ENCODE measurements at regions not wholly inside any gene's neighbourhood (a gene's known extent, or its start where the extent isn't known, plus 50 kb on each side); places are given as distances from the start of the nearest gene placed in this dataset.

DNA sequence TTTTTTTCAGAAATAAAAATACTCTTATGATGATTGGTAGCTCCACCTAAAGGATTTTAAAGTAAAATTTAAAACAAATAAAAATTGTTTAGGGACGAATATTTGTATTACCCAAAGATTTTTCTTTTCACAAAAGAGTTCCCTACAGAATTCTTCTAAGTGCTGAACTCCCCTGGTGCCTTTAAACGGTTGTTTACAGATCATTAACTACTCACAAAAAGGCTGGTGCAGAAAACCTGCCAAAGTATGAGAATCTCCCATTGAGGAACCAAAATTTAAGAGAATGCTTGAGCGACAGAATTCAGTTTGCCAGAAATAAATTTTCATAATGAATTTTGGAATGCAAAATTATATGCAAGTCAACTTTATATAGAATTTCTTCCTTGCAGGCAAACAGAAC lies 497.8 kb upstream of the NR2F2 start:
- DNase-seq (ENCODE audit: low spot score), result no peak

DNA sequence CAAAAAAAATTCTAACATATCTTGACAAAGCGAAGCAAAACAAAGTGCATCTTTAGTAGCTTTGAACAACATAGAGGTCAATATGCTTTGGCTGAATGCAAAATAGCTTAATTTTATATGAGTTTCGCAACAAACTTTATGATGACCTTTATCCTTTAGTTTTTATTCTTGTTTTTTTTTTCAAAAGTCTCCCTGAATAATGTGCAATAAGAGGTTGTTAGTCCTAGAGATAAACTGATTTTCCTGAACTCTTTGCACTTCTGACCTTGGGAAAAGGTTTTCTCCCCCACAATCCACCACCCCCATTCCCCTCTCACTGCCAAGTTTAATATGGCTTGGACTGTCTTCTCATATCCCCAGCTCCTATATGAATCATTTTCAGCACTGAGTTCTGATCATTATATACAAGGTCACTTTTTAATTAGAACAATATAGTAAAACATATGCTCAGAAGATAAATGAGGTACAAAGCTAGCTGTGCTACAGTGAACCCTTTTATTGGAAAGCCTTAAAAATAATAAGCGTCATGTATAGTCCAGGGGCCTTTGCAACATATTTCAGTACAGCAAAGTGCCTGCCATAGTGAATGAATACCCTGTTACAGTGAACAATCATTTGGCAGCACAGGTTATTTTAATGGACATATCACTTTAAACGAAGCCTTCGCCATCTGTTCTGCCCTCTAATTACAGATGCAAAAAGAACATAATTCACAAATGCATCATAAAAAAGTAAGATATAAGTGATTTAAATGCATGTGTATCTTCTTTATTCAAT lies 496.3 kb upstream of the NR2F2 start:
- DNase-seq (ENCODE audit: low spot score), result no peak

DNA sequence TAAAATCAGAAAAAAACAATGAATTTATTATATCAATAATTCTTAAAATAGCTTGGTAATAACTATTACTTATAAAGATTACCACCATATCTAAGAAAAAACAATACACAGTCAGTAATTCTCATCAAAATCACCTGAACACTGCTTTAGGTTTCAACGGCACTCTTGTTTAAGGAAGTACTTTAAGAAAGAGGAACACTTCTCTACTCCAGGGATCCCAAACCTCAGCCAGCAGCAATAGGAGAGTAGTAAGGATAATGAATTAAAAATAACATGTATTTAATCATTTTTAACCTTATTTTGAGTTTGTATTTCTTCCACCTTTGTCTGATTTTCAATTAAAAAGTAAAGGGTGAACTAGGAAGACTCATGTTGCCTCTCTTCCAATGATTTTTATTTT lies 494.0 kb upstream of the NR2F2 start:
- DNase-seq (ENCODE audit: low spot score), result no peak

- DNase-seq (ENCODE audit: low spot score), result no peak
Measured at GRCh38 chr15:95837341-95838004, 493.0 kb upstream of the NR2F2 start.

DNA sequence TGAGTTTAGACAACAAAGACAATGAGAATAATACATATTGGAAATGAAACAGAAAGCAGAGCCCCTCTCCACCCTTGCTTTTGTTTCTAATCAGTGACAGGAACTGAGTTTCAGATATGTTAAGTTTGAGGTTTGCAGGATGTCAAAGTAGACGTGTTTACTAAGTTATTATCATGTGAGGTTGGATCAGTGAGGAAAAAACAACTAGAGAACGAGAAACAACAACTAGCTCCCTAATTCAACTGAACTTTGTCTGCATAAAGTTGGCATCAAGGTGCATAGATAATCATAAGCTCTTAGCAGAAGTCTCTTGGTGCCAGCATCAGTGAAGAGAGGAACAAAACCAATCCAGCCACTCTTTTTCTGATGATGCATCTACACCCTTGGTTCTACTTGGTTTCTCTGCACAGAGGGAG lies 491.1 kb upstream of the NR2F2 start:
- no peak for DNase-seq (ENCODE audit: low spot score)

DNA sequence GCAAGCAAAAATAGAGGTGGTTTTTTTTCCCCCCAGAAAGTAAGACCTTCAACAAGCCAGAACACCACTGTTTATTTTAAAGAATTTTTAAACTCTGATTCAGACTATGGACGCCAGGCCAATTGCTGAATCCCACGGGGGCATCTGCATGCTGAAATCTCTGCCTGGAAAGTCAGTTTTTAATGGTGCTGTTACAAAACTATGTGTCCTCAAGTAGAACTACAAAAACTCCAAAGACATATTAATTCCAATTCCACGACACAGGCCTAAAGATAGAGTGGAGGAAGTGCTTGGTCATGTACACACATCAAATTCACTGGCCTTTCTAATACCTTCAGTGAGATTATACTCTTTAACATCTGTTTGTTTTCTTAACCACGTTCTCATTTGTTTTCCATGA lies 490.5 kb upstream of the NR2F2 start:
- DNase-seq (ENCODE audit: low spot score), result no peak

GRCh38 chr15:95840855-95841254 lies 489.6 kb upstream of the NR2F2 start:
- DNase-seq (ENCODE audit: low spot score), result no peak

GRCh38 chr15:95842576-95842975 lies 487.9 kb upstream of the NR2F2 start:
- DNase-seq (ENCODE audit: low spot score), result no peak

GRCh38 chr15:95843241-95843910 lies 487.1 kb upstream of the NR2F2 start:
- DNase-seq (ENCODE audit: low spot score), result no peak

GRCh38 chr15:95845862-95846515 lies 484.5 kb upstream of the NR2F2 start:
- DNase-seq (ENCODE audit: low spot score), result no peak

DNA sequence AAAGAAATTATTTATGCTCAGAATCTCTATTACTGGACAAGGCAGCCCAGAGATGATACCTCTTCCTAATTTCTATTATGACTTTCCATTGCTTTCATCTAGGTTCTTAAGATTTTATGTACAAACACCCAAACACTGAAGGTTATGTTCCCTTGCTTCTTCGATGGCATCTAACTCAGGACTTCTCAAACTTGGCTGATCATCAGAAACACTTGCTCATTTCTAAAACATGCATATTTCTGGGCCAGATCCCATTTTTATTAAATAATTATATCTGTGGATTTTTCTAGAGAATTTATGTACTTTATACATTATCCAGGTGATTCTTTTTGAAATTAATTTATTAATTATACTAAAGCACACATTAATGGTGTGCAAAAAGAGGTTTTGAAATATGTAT lies 482.4 kb upstream of the NR2F2 start:
- DNase-seq (ENCODE audit: low spot score), result no peak

- no peak for DNase-seq (ENCODE audit: low spot score)
Measured at GRCh38 chr15:95850837-95851236, 479.7 kb upstream of the NR2F2 start.

DNA sequence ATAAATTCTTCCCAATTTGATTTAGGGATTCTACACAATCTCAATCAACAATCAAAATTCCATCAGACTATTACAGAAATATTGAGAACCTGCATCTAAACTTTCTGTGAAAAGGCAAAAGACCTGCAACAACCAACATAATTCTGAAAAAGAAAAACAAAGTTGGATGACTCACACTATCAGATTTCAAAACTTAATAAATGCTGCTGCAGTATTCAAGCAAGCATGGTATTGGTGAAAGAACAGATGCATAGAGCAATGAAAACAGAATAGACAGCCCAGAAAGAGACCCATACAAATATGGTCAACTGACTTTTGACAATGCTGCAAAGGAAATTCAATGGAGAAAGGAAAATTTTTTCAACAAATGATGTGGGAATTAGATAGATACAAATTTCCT lies 477.1 kb upstream of the NR2F2 start:
- no peak for DNase-seq (ENCODE audit: low spot score)

GRCh38 chr15:95857124-95857757 lies 473.3 kb upstream of the NR2F2 start:
- no peak for DNase-seq (ENCODE audit: low spot score)

DNA sequence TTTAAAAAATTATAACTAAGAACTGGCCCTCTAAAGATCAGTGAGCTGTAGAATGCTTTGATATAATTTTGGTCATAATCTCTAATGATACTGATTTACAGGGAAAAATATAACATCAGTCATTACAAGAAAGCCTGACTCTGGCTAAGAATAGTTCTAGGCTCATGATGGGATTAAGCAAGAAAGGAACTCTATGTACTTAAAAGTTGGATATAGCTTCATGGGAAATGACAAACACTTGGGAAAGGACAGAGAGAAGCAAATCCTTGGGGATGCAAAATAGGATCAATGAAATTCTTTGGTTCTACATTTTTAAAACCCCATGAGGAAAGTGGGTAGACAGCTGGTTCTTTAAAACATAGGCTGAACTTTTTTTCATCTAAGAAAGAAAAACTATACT lies 472.7 kb upstream of the NR2F2 start:
- no peak for DNase-seq (ENCODE audit: low spot score)

- DNase-seq (ENCODE audit: low spot score), result no peak
Measured at GRCh38 chr15:95860406-95860805, 470.1 kb upstream of the NR2F2 start.

DNA sequence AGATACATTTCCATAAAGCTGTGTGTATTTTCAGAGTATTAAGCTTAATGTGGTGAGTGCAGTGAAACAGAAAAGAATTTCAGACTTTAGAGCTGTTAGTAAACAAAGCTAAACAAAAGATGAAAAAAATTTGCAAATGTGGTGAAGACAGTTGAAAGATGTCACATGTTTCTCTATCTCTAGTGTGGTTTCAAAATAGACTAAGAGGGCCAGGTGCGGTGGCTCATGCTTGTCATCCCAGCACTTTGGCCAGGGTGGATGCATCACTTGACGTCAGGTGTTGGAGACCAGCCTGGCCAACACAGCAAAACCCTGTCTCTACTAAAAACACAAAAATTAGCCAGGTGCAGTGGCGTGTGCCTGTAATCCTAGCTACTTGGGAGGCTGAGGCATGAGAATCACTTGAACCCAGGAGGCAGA lies 466.0 kb upstream of the NR2F2 start:
- no peak for DNase-seq (ENCODE audit: low spot score)

DNA sequence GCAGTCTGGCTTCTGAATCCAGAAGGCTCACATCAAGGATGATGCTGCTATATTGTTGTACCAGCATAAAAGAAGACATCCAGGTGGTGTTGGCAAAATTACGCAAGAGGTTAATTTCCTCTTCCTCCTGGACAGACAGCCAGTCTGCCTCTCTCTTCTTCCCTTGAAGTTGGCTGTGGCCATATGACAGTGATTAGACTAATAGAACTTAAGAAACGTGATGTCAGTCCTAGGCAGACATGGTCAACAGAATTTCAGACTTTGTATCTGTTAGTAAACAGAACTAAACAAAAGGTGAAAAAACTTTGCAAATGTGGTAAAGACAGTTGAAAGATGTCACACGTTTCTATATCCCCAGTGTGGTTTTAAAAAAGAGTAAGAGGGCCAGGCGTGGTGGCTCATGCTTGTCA lies 465.2 kb upstream of the NR2F2 start:
- no peak for DNase-seq (ENCODE audit: low spot score)

DNA sequence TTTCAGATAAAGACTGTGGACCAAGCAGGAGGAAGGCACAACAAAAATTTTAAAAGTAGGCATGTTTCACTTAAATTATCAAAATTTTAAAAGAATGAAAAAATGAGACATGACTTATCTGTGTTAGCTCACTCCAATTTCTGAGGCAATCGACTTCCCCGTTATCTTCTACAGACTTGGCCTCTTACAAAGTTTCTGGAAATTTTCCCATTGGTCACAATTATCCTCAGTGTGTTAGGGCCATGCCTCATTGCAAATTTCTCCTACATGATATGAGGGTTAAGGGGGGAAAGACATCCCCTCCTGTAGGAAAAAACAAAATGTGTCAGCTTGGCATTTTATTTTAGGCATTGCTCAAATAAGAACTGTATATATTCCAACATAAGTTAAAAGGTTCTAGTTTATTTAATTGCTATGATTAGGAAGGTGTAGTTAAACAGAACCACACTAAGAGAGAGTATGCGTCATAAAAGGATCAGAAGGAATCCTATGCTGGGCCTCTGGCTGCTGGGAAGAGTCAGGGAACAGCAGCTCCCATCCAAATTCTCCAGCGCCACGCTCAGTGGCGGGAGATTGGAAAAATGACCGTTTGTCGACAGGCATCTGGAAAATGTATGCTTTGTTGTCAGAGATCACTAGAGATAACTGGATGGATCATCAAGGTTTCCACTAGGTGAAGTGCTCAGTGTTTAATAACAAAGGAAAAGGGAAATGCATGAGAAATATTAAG lies 463.6 kb upstream of the NR2F2 start:
- no peak for DNase-seq (ENCODE audit: low spot score)

GRCh38 chr15:95868450-95868849 lies 462.1 kb upstream of the NR2F2 start:
- no peak for DNase-seq (ENCODE audit: low spot score)

GRCh38 chr15:95868970-95869369 lies 461.5 kb upstream of the NR2F2 start:
- no peak for DNase-seq (ENCODE audit: low spot score)

DNA sequence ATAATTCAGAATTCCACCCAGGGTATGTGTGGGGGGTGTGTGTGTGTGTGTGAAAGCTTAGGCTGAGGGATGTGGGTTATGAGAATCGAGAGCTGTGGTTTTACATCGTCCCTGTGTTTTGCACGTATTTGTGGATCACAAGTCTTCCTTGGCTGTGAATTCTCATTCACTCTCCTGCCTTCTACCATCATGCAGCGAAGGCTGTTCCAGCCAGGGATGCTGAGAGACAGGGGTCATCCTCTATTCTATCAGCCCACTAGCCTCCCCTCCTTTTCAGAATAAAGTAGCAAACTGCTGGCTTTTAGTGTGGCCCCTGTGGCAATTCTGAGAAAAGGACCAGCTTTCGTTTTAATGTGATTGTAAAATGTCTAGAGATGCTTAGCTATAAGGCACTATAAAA lies 460.6 kb upstream of the NR2F2 start:
- DNase-seq (ENCODE audit: low spot score), result no peak
